ENCODE measurements at regions not wholly inside any gene's neighbourhood (a gene's known extent, or its start where the extent isn't known, plus 50 kb on each side); places are given as distances from the start of the nearest gene placed in this dataset.

GRCh38 chr6:2351090-2351489 lies 105.7 kb upstream of the GMDS start:
- Histone ChIP-seq H2AK5ac (ENCODE audit: low read length) (no peak overlapping the region), H3K79me1 (ENCODE audit: low read length) (no peaks in the 10 kb centered on the region), H4K12ac (ENCODE audit: low read depth, low read length) (no peak overlapping the region), H3K9me3 (ENCODE audit: insufficient read depth, low read depth, low read length) (no peaks in the 10 kb centered on the region), H3K4me3 (ENCODE audit: low read depth, low read length) (no peak overlapping the region), H3K18ac (ENCODE audit: low read length) (no peak overlapping the region), H3K36me3 (ENCODE audit: control insufficient read depth in 1 of 2, insufficient read depth in 2 of 2, low read length in 2 of 2) (no peaks in the 10 kb centered on the region), H2BK5ac (ENCODE audit: low read depth, low read length, poor library complexity) (no peak overlapping the region), H3K4me1 (ENCODE audit: control insufficient read depth in 1 of 2, insufficient read depth in 2 of 2, low read length in 2 of 2) (no peaks in the 10 kb centered on the region), H3K4me2 (ENCODE audit: low read length) (no peak overlapping the region), H3K23ac (ENCODE audit: low read length) (peak overlapping the region; percentile 30), H3K27ac (ENCODE audit: low read depth, low read length) (no peak overlapping the region), H4K8ac (ENCODE audit: low read depth, low read length) (no peak overlapping the region), H3K14ac (ENCODE audit: low read length) (no peak overlapping the region), H3K4ac (ENCODE audit: low read depth, low read length) (no peak overlapping the region), H3K79me2 (ENCODE audit: control insufficient read depth, insufficient read depth, low read length, poor library complexity) (no peaks in the 10 kb centered on the region), H4K91ac (ENCODE audit: low read depth, low read length) (no peak overlapping the region), H2BK12ac (ENCODE audit: low read length) (no peak overlapping the region), H2AFZ (ENCODE audit: insufficient read depth, low read length, poor library complexity) (no peak overlapping the region), H2BK120ac (ENCODE audit: insufficient read depth, low read length, poor library complexity) (no peak overlapping the region), H3K9ac (ENCODE audit: low read length) (no peak overlapping the region), H3K27me3 (ENCODE audit: insufficient read depth, low read length) (no peaks in the 10 kb centered on the region)
- WGBS (ENCODE audit: extremely low coverage, insufficient coverage, insufficient read length), result no CpG with 5 or more reads among the region's 5 CpGs
- DNase-seq, result no peak

DNA sequence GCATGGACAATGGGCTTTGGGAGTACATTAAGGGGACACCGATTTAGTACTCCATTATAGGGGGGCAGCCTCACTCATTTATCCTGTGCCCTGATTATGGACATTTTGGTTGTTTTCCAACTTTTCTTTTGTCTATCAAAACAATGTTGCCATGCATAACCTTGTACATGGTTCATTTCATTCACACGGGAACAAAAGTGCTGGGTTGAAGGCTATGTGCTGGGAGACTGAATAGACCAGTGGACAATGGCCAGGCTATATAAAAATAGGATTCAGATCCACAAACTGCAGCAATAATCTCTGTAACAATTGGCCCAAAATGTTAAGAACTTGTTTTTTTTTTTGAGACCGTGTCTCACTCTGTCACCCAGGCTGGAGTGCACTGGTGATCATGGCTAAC lies 100.7 kb upstream of the GMDS start:
- Histone ChIP-seq H3K4me3 (ENCODE audit: low read depth, low read length) (no peak overlapping the region), H4K8ac (ENCODE audit: low read depth, low read length) (no peak overlapping the region), H3K4me2 (ENCODE audit: low read length) (no peak overlapping the region), H3K79me1 (ENCODE audit: low read length) (no peaks in the 10 kb centered on the region), H2AK5ac (ENCODE audit: low read length) (no peak overlapping the region), H3K18ac (ENCODE audit: low read length) (no peak overlapping the region), H3K4me1 (ENCODE audit: control insufficient read depth in 1 of 2, insufficient read depth in 2 of 2, low read length in 2 of 2) (no peaks in the 10 kb centered on the region), H3K79me2 (ENCODE audit: control insufficient read depth, insufficient read depth, low read length, poor library complexity) (no peaks in the 10 kb centered on the region), H3K4ac (ENCODE audit: low read depth, low read length) (no peak overlapping the region), H3K9me3 (ENCODE audit: insufficient read depth, low read depth, low read length) (no peaks in the 10 kb centered on the region), H3K14ac (ENCODE audit: low read length) (no peak overlapping the region), H3K23ac (ENCODE audit: low read length) (no peak overlapping the region), H2BK5ac (ENCODE audit: low read depth, low read length, poor library complexity) (no peak overlapping the region), H3K36me3 (ENCODE audit: control insufficient read depth in 1 of 2, insufficient read depth in 2 of 2, low read length in 2 of 2) (no peaks in the 10 kb centered on the region), H2BK120ac (ENCODE audit: insufficient read depth, low read length, poor library complexity) (no peak overlapping the region), H3K9ac (ENCODE audit: low read length) (no peak overlapping the region), H2BK12ac (ENCODE audit: low read length) (no peak overlapping the region), H2AFZ (ENCODE audit: insufficient read depth, low read length, poor library complexity) (no peak overlapping the region), H3K27ac (ENCODE audit: low read depth, low read length) (no peak overlapping the region), H4K12ac (ENCODE audit: low read depth, low read length) (no peak overlapping the region), H4K91ac (ENCODE audit: low read depth, low read length) (no peak overlapping the region), H3K27me3 (ENCODE audit: insufficient read depth, low read length) (no peaks in the 10 kb centered on the region)
- WGBS (ENCODE audit: extremely low coverage, insufficient coverage, insufficient read length), result no CpG with 5 or more reads among the region's 3 CpGs
- no peak for DNase-seq

GRCh38 chr6:2344319-2344905 lies 99.0 kb upstream of the GMDS start:
- no peak overlapping the region for H3K27ac ChIP-seq (ENCODE audit: low read depth, low read length)
- no peak overlapping the region for H2BK12ac ChIP-seq (ENCODE audit: low read length)
- no peak overlapping the region for H2AFZ ChIP-seq (ENCODE audit: insufficient read depth, low read length, poor library complexity)
- no peak overlapping the region for H4K91ac ChIP-seq (ENCODE audit: low read depth, low read length)
- H3K79me2 ChIP-seq (ENCODE audit: control insufficient read depth, insufficient read depth, low read length, poor library complexity), result no peaks in the 10 kb centered on the region
- no peaks in the 10 kb centered on the region for H3K4me1 ChIP-seq (ENCODE audit: control insufficient read depth in 1 of 2, insufficient read depth in 2 of 2, low read length in 2 of 2)
- no peak overlapping the region for H2BK120ac ChIP-seq (ENCODE audit: insufficient read depth, low read length, poor library complexity)
- no peaks in the 10 kb centered on the region for H3K36me3 ChIP-seq (ENCODE audit: control insufficient read depth in 1 of 2, insufficient read depth in 2 of 2, low read length in 2 of 2)
- H4K12ac ChIP-seq (ENCODE audit: low read depth, low read length), result no peak overlapping the region
- no peak overlapping the region for H4K8ac ChIP-seq (ENCODE audit: low read depth, low read length)
- H3K9me3 ChIP-seq (ENCODE audit: insufficient read depth, low read depth, low read length), result no peaks in the 10 kb centered on the region
- no peak overlapping the region for H3K4me2 ChIP-seq (ENCODE audit: low read length)
- H2AK5ac ChIP-seq (ENCODE audit: low read length), result no peak overlapping the region
- DNase-seq, result no peak
- no peak overlapping the region for H2BK5ac ChIP-seq (ENCODE audit: low read depth, low read length, poor library complexity)
- no peaks in the 10 kb centered on the region for H3K27me3 ChIP-seq (ENCODE audit: insufficient read depth, low read length)
- H3K14ac ChIP-seq (ENCODE audit: low read length), result no peak overlapping the region
- H3K9ac ChIP-seq (ENCODE audit: low read length), result no peak overlapping the region
- no peak overlapping the region for H3K4ac ChIP-seq (ENCODE audit: low read depth, low read length)
- WGBS (ENCODE audit: extremely low coverage, insufficient coverage, insufficient read length), result no CpG with 5 or more reads among the region's 6 CpGs
- no peaks in the 10 kb centered on the region for H3K79me1 ChIP-seq (ENCODE audit: low read length)
- no peak overlapping the region for H3K4me3 ChIP-seq (ENCODE audit: low read depth, low read length)
- no peak overlapping the region for H3K23ac ChIP-seq (ENCODE audit: low read length)
- H3K18ac ChIP-seq (ENCODE audit: low read length), result no peak overlapping the region

DNA sequence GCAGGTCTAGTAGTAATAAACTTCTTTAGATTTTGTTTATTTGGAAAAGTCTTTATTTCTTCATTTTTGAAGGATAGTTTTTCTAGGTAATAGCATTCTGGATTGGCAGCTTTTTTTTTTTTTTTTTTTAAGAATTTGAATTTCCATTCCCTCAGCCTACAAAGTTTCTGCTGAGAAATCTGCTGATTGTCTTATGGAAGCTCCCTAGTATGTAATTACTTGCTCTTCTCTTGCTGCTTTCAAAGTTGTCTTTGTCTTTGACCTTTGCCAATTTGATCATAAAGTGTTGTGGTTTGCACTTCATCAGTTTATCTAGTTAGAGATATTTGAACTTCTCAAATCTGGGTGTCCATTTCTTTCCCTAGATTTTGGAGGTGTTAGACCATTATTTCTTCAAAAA lies 82.2 kb upstream of the GMDS start:
- Histone ChIP-seq H3K9me3 (ENCODE audit: insufficient read depth, low read depth, low read length) (peaks cover 10% of the 10 kb centered on the region), H2AK5ac (ENCODE audit: low read length) (no peak overlapping the region), H2BK5ac (ENCODE audit: low read depth, low read length, poor library complexity) (no peak overlapping the region), H3K79me1 (ENCODE audit: low read length) (no peaks in the 10 kb centered on the region), H3K23ac (ENCODE audit: low read length) (no peak overlapping the region), H3K4me3 (ENCODE audit: low read depth, low read length) (no peak overlapping the region), H2BK120ac (ENCODE audit: insufficient read depth, low read length, poor library complexity) (no peak overlapping the region), H3K4me2 (ENCODE audit: low read length) (no peak overlapping the region), H3K79me2 (ENCODE audit: control insufficient read depth, insufficient read depth, low read length, poor library complexity) (no peaks in the 10 kb centered on the region), H3K4ac (ENCODE audit: low read depth, low read length) (no peak overlapping the region), H4K91ac (ENCODE audit: low read depth, low read length) (no peak overlapping the region), H4K8ac (ENCODE audit: low read depth, low read length) (no peak overlapping the region), H3K27me3 (ENCODE audit: insufficient read depth, low read length) (no peaks in the 10 kb centered on the region), H3K14ac (ENCODE audit: low read length) (no peak overlapping the region), H3K4me1 (ENCODE audit: control insufficient read depth in 1 of 2, insufficient read depth in 2 of 2, low read length in 2 of 2) (no peaks in the 10 kb centered on the region), H3K36me3 (ENCODE audit: control insufficient read depth in 1 of 2, insufficient read depth in 2 of 2, low read length in 2 of 2) (no peaks in the 10 kb centered on the region), H4K12ac (ENCODE audit: low read depth, low read length) (no peak overlapping the region), H2AFZ (ENCODE audit: insufficient read depth, low read length, poor library complexity) (no peak overlapping the region), H3K18ac (ENCODE audit: low read length) (no peak overlapping the region), H3K27ac (ENCODE audit: low read depth, low read length) (no peak overlapping the region), H2BK12ac (ENCODE audit: low read length) (no peak overlapping the region), H3K9ac (ENCODE audit: low read length) (no peak overlapping the region)
- DNase-seq, result no peak
